HepG2 (cell line): ENCODE measurements at regions not wholly inside any gene's neighbourhood (a gene's known extent, or its start where the extent isn't known, plus 50 kb on each side); places are given as distances from the start of the nearest gene placed in this dataset.
"Not testable (repeated sequence)": the region's sequence is repeated elsewhere in the genome, so short reads cannot be mapped to it uniquely, and the experiment has no call there.

Experiments used
- ATAC-seq: fragments of 200-7000 bp; cut with Tn5 transposase; 3 replicates; pipeline ENCODE4 v1.9.1; 2020; ENCODE audit warnings: mild to moderate bottlenecking, moderate library complexity
- BruUV-seq: library from RNA; stranded (reverse); fragments of 400-500 nt; replicated peaks from 2 replicates; lab custom pipeline; 2021; lab: Mats Ljungman, UMichigan
- CTCF ChIA-PET: fragments of 300-600 bp; formaldehyde crosslinking; extraction: SDS; loops from one replicate; lab custom pipeline; 2021; ENCODE audit warnings: low total read pairs, inconsistent platforms, low intra/inter-chr PET ratio; lab: Yijun Ruan, JAX
- POLR2A ChIA-PET: fragments of 350-600 bp; sonication (Branson Sonifier 250); formaldehyde crosslinking; loops from one replicate; lab custom pipeline; 2020; ENCODE audit warnings: antibody characterized with exemption, inconsistent platforms; lab: Yijun Ruan, JAX
- DNase-seq: peaks from one replicate; pipeline ENCODE4 v3.0.0-alpha.2; 2015; ENCODE audit warnings: low spot score
- FAIRE-seq: peaks from 3 replicates; lab custom pipeline; 2011; peaks lifted over from hg19 to GRCh38; lab: Jason Lieb, UNC
- H2AFZ ChIP-seq: one replicate; pipeline ENCODE4 v1.6.1; 2011; ENCODE audit warnings: low read length, inconsistent platforms
- H3K27ac ChIP-seq: fragments of 300-600 bp; 3 replicates; pipeline ENCODE4 v1.8.0; 2011; ENCODE audit warnings: mixed run types, mild to moderate bottlenecking, mixed read lengths, low read length, inconsistent platforms; ENCODE audit not compliant: insufficient read depth; ENCODE audit errors: extremely low read length
- H3K27me3 ChIP-seq, 2 experiments: fragments of 200-600 bp in 1 of 2; 2 replicates in 1 of 2; 3 replicates in 1 of 2; pipeline versions ENCODE4 v1.6.0 to v1.8.0; 2011; ENCODE audit warnings: low read length in 2 of 2, mild to moderate bottlenecking in 2 of 2, moderate library complexity in 2 of 2, inconsistent platforms in 1 of 2; ENCODE audit not compliant: insufficient read depth in 2 of 2, control insufficient read depth in 1 of 2
- H3K36me3 ChIP-seq, 2 experiments: fragments of 200-600 bp in 1 of 2; replicated peaks in 1 of 2; 2 replicates in 1 of 2; 3 replicates in 1 of 2; pipeline versions ENCODE4 v1.5.1 to v1.8.0; 2011; ENCODE audit warnings: low read length in 2 of 2, inconsistent platforms in 1 of 2; ENCODE audit not compliant: insufficient read depth in 2 of 2, control insufficient read depth in 1 of 2
- H3K4me1 ChIP-seq: 2 replicates; pipeline ENCODE4 v1.5.1; 2012; ENCODE audit warnings: low read length, inconsistent platforms; ENCODE audit not compliant: insufficient read depth
- H3K4me2 ChIP-seq: 2 replicates; pipeline ENCODE4 v1.6.0; 2011; ENCODE audit warnings: low read depth, low read length, inconsistent platforms
- H3K4me3 ChIP-seq, 3 experiments: fragments of 200-600 bp in 1 of 3; sonication (generic), shearing (Covaris generic) in 1 of 3; replicated peaks in 1 of 3; 2 replicates each; pipeline ENCODE4 v1.5.1; 2011 to 2016; ENCODE audit warnings: low read length in 3 of 3, inconsistent platforms in 2 of 3, low read depth in 2 of 3, mild to moderate bottlenecking in 2 of 3, control low read depth in 1 of 3, mixed read lengths in 1 of 3; ENCODE audit not compliant: insufficient read depth in 1 of 3
- H3K79me2 ChIP-seq: one replicate; pipeline ENCODE4 v1.6.1; 2011; ENCODE audit warnings: low read length, inconsistent platforms; ENCODE audit not compliant: insufficient read depth
- H3K9ac ChIP-seq: 2 replicates; pipeline ENCODE4 v1.6.0; 2011; ENCODE audit warnings: mild to moderate bottlenecking, low read depth, low read length, inconsistent platforms; ENCODE audit not compliant: insufficient read depth
- H3K9me3 ChIP-seq: 2 replicates; pipeline ENCODE4 v1.5.1; 2012; ENCODE audit warnings: mild to moderate bottlenecking, low read length
- H4K20me1 ChIP-seq: 2 replicates; pipeline ENCODE4 v1.6.0; 2011; ENCODE audit warnings: inconsistent platforms, mild to moderate bottlenecking, low read length, moderate library complexity; ENCODE audit not compliant: insufficient read depth
- HNF4A ChIP-seq: sonication (generic); formaldehyde crosslinking; IDR thresholded peaks from 2 replicates; pipeline ENCODE4 v1.4.0; 2020; ENCODE audit warnings: missing genetic modification reagents
- RCOR2 ChIP-seq: IDR thresholded peaks from 2 replicates; pipeline ENCODE4 v1.6.1; 2016; ENCODE audit warnings: missing biosample characterization, missing genetic modification reagents
- RXRB ChIP-seq: IDR thresholded peaks from 2 replicates; pipeline ENCODE4 v1.6.1; 2016; ENCODE audit warnings: borderline replicate concordance, missing genetic modification reagents, missing compliant biosample characterization
- SOX6 ChIP-seq, 2 experiments: fragments of 450-650 bp in 1 of 2; sonication (generic) in 1 of 2; formaldehyde crosslinking in 1 of 2; IDR thresholded peaks; 2 replicates each; pipeline versions ENCODE4 v1.4.0 to v1.6.1; 2017 to 2020; ENCODE audit warnings: antibody characterized with exemption in 1 of 2, mild to moderate bottlenecking in 1 of 2, missing genetic modification reagents in 1 of 2
- TAF1 ChIP-seq: sonication (generic); formaldehyde crosslinking; IDR thresholded peaks from 2 replicates; pipeline ENCODE4 v1.4.0; 2020; ENCODE audit warnings: missing genetic modification reagents
- THRA ChIP-seq: sonication (generic); formaldehyde crosslinking; IDR thresholded peaks from 2 replicates; pipeline ENCODE4 v1.4.0; 2020; ENCODE audit warnings: missing genetic modification reagents, borderline replicate concordance
- ZNF331 ChIP-seq: sonication (generic); formaldehyde crosslinking; IDR thresholded peaks from 2 replicates; pipeline ENCODE4 v1.4.0; 2020; ENCODE audit warnings: missing genetic modification reagents
- WGBS: methylation state at CpG from one replicate; pipeline ENCODE4 v1.1.6; 2017; ENCODE audit warnings: low lambda C conversion rate; 5-methylcytosine and 5-hydroxymethylcytosine counted together
- in situ Hi-C: cut with HindIII; loops from 2 replicates; pipeline ENCODE4 v1.10.0; 2017; ENCODE audit warnings: low pct_unique_long_range_greater_than_20kb; ENCODE audit not compliant: extremely low pct_ligation_motif_present
- intact Hi-C: fragments of 100-400 bp; cut with micrococcal nuclease; formaldehyde crosslinking; loops from one replicate; pipeline ENCODE4 v1.10.0; 2022; ENCODE audit not compliant: unreplicated experiment
- small RNA-seq, 3 experiments: library from RNA; depleted of rRNA; stranded (forward); fragments of <200 nt; gene quantifications; one replicate each; pipeline ENCODE3, GENCODE V24; 2012; ENCODE audit warnings: low read depth in 2 of 3, low replicate concordance in 1 of 3; ENCODE audit not compliant: insufficient read length in 3 of 3, insufficient read depth in 2 of 3

GRCh38 chr16:21334188-21335146 lies 56.4 kb upstream of the CRYM start (continued):
- TF ChIP-seq TAF1 (CRISPR knock-in tag) (peak; percentile 39), HNF4A (CRISPR knock-in tag) (peak; percentile 32)

- FAIRE-seq; H3K27me3 ChIP-seq; H2AFZ ChIP-seq; H3K9me3 ChIP-seq; H3K79me2 ChIP-seq; CTCF ChIA-PET; intact Hi-C loops; H4K20me1 ChIP-seq; in situ Hi-C loops; H3K36me3 ChIP-seq; DNase-seq; BruUV-seq; H3K27ac ChIP-seq; H3K4me3 ChIP-seq; H3K9ac ChIP-seq; ATAC-seq; TF ChIP-seq SOX6 (IDR thresholded peaks at IDR 0.05): not testable (repeated sequence)
- POLR2A ChIA-PET: interaction anchor here (1.4 to 2.4 kb wide), 2 partner anchors 33 to 100 kb away, joined by 4 to 10 read pairs; partner anchors contain the start of gene ANKS4B
- H3K4me2 ChIP-seq: peak overlapping the region; percentile 41
- 63% methylated on average over 11 of the region's 11 CpGs for WGBS
- H3K4me1 ChIP-seq: peaks cover 56% of the 10 kb centered on the region
- TF ChIP-seq SOX6 (CRISPR knock-in tag; IDR thresholded peaks at IDR 0.05) (0 out of 2 replicates have a peak, but pooled peaks have one; percentile 1), ZNF331 (CRISPR knock-in tag) (peak; percentile 49; the same call in 1 of the 2 replicates), RCOR2 (CRISPR knock-in tag) (0 out of 2 replicates have a peak, but pooled peaks have one; percentile 4), RXRB (peak; percentile 77), THRA (peak; percentile 92; the same call in 1 of the 2 replicates)
These were observed 55.6 kb upstream of the CRYM start for GRCh38 chr16:21333683-21334082.

Small RNA genes in the stretch of these regions (small RNA-seq; reads per million reads assigned to genes)
- 0 reads per million in 3 experiments for gene AC008740.2
